ENCODE measurements at regions not wholly inside any gene's neighbourhood (a gene's known extent, or its start where the extent isn't known, plus 50 kb on each side); places are given as distances from the start of the nearest gene placed in this dataset.

- H3K36me3 ChIP-seq (ENCODE audit: control insufficient read depth, insufficient read depth, low read length): no peaks in the 10 kb centered on the region
- no peaks in the 10 kb centered on the region for H3K9me3 ChIP-seq (ENCODE audit: control insufficient read depth, insufficient read depth, low read length)
- H3K4me3 ChIP-seq (ENCODE audit: low read depth, low read length): no peak overlapping the region
- no peak overlapping the region for H3K9ac ChIP-seq (ENCODE audit: low read depth, low read length)
- H3K4me1 ChIP-seq (ENCODE audit: control insufficient read depth, insufficient read depth, low read length): peaks cover 4% of the 10 kb centered on the region
- H3K27me3 ChIP-seq (ENCODE audit: control insufficient read depth, insufficient read depth, low read length): no peaks in the 10 kb centered on the region
Observed at GRCh38 chr12:124683152-124684124, 116.0 kb upstream of the NCOR2 start.

DNA sequence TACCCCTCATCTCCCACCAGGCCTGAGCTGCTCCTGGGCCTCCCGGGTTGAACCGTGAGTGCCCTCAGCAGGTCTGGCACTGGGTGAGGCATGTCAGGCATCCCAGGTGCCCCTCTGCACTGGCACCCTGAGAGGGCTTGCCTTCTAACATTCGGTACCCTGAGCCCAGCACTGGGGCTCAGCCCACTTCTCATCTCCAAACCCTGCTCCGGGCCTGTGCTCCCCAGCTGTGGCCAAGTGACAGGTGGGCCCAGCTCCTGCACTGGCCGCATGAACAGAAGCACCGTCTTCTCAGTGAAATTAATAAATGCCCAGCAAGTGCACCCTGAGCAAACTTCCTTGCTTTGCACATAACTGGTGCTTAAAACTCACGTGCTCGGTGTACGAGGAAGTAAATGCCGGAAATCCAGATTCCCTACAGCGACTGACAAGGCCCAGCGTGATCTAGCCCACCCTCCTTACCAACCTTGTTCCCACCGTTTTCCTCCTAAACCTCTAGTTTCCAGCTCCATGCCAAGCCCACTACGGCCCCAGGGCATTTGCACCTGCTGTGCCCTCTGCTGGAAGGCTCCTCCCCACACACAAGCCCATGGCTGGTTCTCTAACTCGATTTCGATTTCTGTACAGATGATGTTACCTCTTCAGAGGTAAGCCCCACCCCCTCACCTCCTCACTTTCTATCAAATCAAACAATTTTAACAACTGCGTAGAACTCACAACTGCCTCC is 115.2 kb upstream of the NCOR2 start:
- H3K36me3 ChIP-seq (ENCODE audit: control insufficient read depth, insufficient read depth, low read length): no peaks in the 10 kb centered on the region
- H3K9ac ChIP-seq (ENCODE audit: low read depth, low read length): no peak overlapping the region
- H3K4me3 ChIP-seq (ENCODE audit: low read depth, low read length): no peak overlapping the region
- no peaks in the 10 kb centered on the region for H3K27me3 ChIP-seq (ENCODE audit: control insufficient read depth, insufficient read depth, low read length)
- peaks cover 4% of the 10 kb centered on the region for H3K4me1 ChIP-seq (ENCODE audit: control insufficient read depth, insufficient read depth, low read length)
- no peaks in the 10 kb centered on the region for H3K9me3 ChIP-seq (ENCODE audit: control insufficient read depth, insufficient read depth, low read length)

- peaks cover 4% of the 10 kb centered on the region for H3K4me1 ChIP-seq (ENCODE audit: control insufficient read depth, insufficient read depth, low read length)
- no peaks in the 10 kb centered on the region for H3K27me3 ChIP-seq (ENCODE audit: control insufficient read depth, insufficient read depth, low read length)
- no peak overlapping the region for H3K9ac ChIP-seq (ENCODE audit: low read depth, low read length)
Observed at GRCh38 chr12:124681779-124682391, 114.5 kb upstream of the NCOR2 start.

DNA sequence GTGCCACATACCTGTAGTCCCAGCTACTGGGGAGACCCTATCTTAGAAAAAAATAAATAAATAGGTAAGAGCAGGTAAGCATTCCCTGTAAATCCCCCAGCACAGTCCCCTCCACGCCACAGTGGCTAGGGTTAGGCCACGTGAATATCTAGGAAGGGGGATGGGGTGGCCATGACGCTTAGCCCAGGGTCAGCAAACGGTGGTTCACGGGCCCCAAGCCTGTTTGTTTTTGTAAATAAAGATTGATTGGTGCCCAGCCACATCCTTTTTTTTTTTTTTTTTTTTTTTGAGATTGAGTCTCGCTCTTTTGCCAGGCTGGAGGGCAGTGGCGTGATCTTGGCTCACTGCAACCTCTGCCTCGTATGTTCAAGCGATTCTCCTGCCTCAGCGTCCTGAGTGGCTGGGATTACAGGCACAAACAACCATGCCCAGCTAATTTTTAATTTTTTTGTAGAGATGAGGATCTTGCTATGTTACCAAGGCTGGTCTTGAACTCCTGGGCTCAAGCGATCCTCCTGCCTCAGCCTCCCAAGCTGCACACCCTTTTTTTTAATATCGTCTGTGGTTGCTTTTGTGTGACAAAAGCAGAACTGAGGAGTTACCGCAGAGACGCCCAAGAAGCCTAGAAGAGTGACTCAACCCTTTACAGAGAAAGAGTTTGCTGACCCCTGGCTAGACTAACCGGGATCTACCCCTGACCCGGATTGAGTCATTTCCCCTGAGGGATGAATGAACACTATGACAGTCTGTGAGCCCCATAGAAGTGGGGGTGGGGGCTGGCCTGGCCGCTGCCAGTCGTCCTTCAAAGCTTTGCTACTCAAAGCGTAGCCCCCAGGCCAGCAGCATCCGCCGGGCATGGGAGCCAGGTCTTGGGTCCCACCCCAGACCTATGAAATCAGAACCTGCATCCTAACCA is 113.7 kb upstream of the NCOR2 start:
- Histone ChIP-seq H3K4me1 (ENCODE audit: control insufficient read depth, insufficient read depth, low read length) (peaks cover 4% of the 10 kb centered on the region), H3K4me3 (ENCODE audit: low read depth, low read length) (no peak overlapping the region), H3K9me3 (ENCODE audit: control insufficient read depth, insufficient read depth, low read length) (no peaks in the 10 kb centered on the region), H3K36me3 (ENCODE audit: control insufficient read depth, insufficient read depth, low read length) (no peaks in the 10 kb centered on the region), H3K9ac (ENCODE audit: low read depth, low read length) (no peak overlapping the region), H3K27me3 (ENCODE audit: control insufficient read depth, insufficient read depth, low read length) (no peaks in the 10 kb centered on the region)

More at GRCh38 chr12:124681779-124682391, 114.5 kb upstream of the NCOR2 start:
- Histone ChIP-seq H3K9me3 (ENCODE audit: control insufficient read depth, insufficient read depth, low read length) (no peaks in the 10 kb centered on the region), H3K4me3 (ENCODE audit: low read depth, low read length) (no peak overlapping the region), H3K36me3 (ENCODE audit: control insufficient read depth, insufficient read depth, low read length) (no peaks in the 10 kb centered on the region)

GRCh38 chr12:124679533-124680371 is 112.3 kb upstream of the NCOR2 start:
- Histone ChIP-seq H3K9ac (ENCODE audit: low read depth, low read length) (no peak overlapping the region), H3K36me3 (ENCODE audit: control insufficient read depth, insufficient read depth, low read length) (no peaks in the 10 kb centered on the region), H3K27me3 (ENCODE audit: control insufficient read depth, insufficient read depth, low read length) (no peaks in the 10 kb centered on the region), H3K4me1 (ENCODE audit: control insufficient read depth, insufficient read depth, low read length) (peaks cover 4% of the 10 kb centered on the region), H3K4me3 (ENCODE audit: low read depth, low read length) (no peak overlapping the region), H3K9me3 (ENCODE audit: control insufficient read depth, insufficient read depth, low read length) (no peaks in the 10 kb centered on the region)

DNA sequence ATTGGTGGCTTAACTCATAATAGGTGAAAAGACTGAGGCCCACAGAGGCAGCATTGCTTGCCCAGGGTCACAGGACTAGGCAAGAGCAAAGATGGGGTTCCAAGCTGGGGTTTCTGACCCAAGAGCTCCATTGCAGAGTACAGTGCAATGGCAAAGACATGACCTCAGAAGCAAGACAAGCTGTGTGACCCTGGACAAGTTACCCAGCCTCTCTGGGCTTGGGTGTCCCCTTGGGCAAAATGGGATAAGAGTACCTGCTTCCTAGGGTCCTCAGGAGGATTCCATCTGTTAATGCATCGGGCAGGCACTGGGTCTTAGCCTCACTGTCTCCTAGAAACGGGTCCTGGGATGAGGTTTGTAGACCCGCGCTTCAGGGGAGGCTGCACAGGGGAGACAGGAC is 111.6 kb upstream of the NCOR2 start:
- no peaks in the 10 kb centered on the region for H3K9me3 ChIP-seq (ENCODE audit: control insufficient read depth, insufficient read depth, low read length)
- no peak overlapping the region for H3K4me3 ChIP-seq (ENCODE audit: low read depth, low read length)
- no peak overlapping the region for H3K9ac ChIP-seq (ENCODE audit: low read depth, low read length)
- H3K4me1 ChIP-seq (ENCODE audit: control insufficient read depth, insufficient read depth, low read length): peaks cover 4% of the 10 kb centered on the region
- no peaks in the 10 kb centered on the region for H3K36me3 ChIP-seq (ENCODE audit: control insufficient read depth, insufficient read depth, low read length)
- H3K27me3 ChIP-seq (ENCODE audit: control insufficient read depth, insufficient read depth, low read length): no peaks in the 10 kb centered on the region

- no peak overlapping the region for H3K9ac ChIP-seq (ENCODE audit: low read depth, low read length)
Observed at GRCh38 chr12:124678421-124678893, 111.0 kb upstream of the NCOR2 start.

GRCh38 chr12:124677552-124678356 is 110.3 kb upstream of the NCOR2 start:
- Histone ChIP-seq H3K36me3 (ENCODE audit: control insufficient read depth, insufficient read depth, low read length) (no peaks in the 10 kb centered on the region), H3K27me3 (ENCODE audit: control insufficient read depth, insufficient read depth, low read length) (no peaks in the 10 kb centered on the region), H3K9ac (ENCODE audit: low read depth, low read length) (no peak overlapping the region), H3K4me1 (ENCODE audit: control insufficient read depth, insufficient read depth, low read length) (peaks cover 2% of the 10 kb centered on the region), H3K4me3 (ENCODE audit: low read depth, low read length) (no peak overlapping the region), H3K9me3 (ENCODE audit: control insufficient read depth, insufficient read depth, low read length) (no peaks in the 10 kb centered on the region)

More at GRCh38 chr12:124678421-124678893, 111.0 kb upstream of the NCOR2 start:
- no peaks in the 10 kb centered on the region for H3K27me3 ChIP-seq (ENCODE audit: control insufficient read depth, insufficient read depth, low read length)
- peaks cover 4% of the 10 kb centered on the region for H3K4me1 ChIP-seq (ENCODE audit: control insufficient read depth, insufficient read depth, low read length)
- no peak overlapping the region for H3K4me3 ChIP-seq (ENCODE audit: low read depth, low read length)
- no peaks in the 10 kb centered on the region for H3K36me3 ChIP-seq (ENCODE audit: control insufficient read depth, insufficient read depth, low read length)
- no peaks in the 10 kb centered on the region for H3K9me3 ChIP-seq (ENCODE audit: control insufficient read depth, insufficient read depth, low read length)

DNA sequence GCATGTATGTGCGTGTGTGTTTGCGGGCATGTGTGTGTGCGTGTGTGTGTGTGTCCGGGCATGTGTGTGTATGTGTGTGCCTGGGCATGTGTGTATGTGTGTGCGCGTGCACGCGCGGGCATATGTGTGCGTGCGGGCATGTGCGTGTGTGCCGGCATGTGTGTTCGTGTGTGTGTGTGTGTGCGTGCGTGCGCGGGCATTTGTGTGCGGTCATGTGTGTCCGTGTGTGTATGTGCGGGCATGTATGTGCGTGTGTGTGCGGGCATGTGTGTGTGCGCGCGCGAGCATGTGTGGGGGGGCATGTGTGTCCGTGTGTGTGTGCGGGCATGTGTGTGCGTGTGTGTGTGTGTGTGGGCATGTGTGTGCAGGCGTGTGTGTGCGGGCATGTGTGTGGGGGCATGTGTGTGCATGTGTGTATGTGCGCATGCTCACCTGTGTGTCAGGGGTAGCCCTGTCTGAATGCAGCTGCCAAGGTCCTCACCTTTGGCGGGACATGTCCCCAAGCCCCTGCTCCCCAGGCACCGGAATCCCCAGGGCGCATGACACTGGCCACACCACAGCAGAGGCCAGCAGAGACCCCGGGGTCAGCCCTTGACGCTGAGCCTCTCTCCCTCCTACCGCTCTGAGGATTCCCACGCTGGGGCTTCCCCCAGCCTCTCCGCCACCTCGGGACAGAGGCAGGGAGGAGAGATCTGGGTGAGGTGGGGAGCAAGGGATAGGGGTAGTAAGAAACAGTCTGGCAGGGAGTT is 109.5 kb upstream of the NCOR2 start:
- Histone ChIP-seq H3K36me3 (ENCODE audit: control insufficient read depth, insufficient read depth, low read length) (no peaks in the 10 kb centered on the region), H3K27me3 (ENCODE audit: control insufficient read depth, insufficient read depth, low read length) (no peaks in the 10 kb centered on the region), H3K4me1 (ENCODE audit: control insufficient read depth, insufficient read depth, low read length) (peaks cover 1% of the 10 kb centered on the region), H3K9me3 (ENCODE audit: control insufficient read depth, insufficient read depth, low read length) (no peaks in the 10 kb centered on the region), H3K9ac (ENCODE audit: low read depth, low read length) (no peak overlapping the region), H3K4me3 (ENCODE audit: low read depth, low read length) (no peak overlapping the region)
